ENCODE measurements at regions not wholly inside any gene's neighbourhood (a gene's known extent, or its start where the extent isn't known, plus 50 kb on each side); places are given as distances from the start of the nearest gene placed in this dataset.

GRCh38 chr4:189083769-189084168 lies 856.9 kb upstream of the FRG1 start:
- 72 to 81% methylated on average over 5 of the region's 5 CpGs for WGBS, 2 donors (ENCODE audit: low coverage in 1 of 2)
- no peak overlapping the region for H3K4me3 ChIP-seq
- H3K27me3 ChIP-seq, result no peaks in the 10 kb centered on the region
- no peaks in the 10 kb centered on the region for H3K4me1 ChIP-seq
- H3K9me3 ChIP-seq, result no peaks in the 10 kb centered on the region
- no peak for TF ChIP-seq EP300 (IDR thresholded peaks at IDR 0.05)
- no peak for TF ChIP-seq POLR2AphosphoS5 (IDR thresholded peaks at IDR 0.05)
- no peak for TF ChIP-seq POLR2A (IDR thresholded peaks at IDR 0.05)
- TF ChIP-seq, protein P1, sequence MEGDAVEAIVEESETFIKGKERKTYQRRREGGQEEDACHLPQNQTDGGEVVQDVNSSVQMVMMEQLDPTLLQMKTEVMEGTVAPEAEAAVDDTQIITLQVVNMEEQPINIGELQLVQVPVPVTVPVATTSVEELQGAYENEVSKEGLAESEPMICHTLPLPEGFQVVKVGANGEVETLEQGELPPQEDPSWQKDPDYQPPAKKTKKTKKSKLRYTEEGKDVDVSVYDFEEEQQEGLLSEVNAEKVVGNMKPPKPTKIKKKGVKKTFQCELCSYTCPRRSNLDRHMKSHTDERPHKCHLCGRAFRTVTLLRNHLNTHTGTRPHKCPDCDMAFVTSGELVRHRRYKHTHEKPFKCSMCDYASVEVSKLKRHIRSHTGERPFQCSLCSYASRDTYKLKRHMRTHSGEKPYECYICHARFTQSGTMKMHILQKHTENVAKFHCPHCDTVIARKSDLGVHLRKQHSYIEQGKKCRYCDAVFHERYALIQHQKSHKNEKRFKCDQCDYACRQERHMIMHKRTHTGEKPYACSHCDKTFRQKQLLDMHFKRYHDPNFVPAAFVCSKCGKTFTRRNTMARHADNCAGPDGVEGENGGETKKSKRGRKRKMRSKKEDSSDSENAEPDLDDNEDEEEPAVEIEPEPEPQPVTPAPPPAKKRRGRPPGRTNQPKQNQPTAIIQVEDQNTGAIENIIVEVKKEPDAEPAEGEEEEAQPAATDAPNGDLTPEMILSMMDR (IDR thresholded peaks at IDR 0.05), result no peak
- no peaks in the 10 kb centered on the region for H3K36me3 ChIP-seq
- no peak overlapping the region for H3K27ac ChIP-seq
- no peak for ATAC-seq

GRCh38 chr4:189084671-189085070 lies 856.0 kb upstream of the FRG1 start:
- Histone ChIP-seq H3K4me3 (no peak overlapping the region), H3K9me3 (no peaks in the 10 kb centered on the region), H3K27ac (no peak overlapping the region), H3K36me3 (no peaks in the 10 kb centered on the region), H3K27me3 (no peaks in the 10 kb centered on the region), H3K4me1 (no peaks in the 10 kb centered on the region)
- ATAC-seq, result no peak
- WGBS, 2 donors (ENCODE audit: low coverage in 1 of 2), result 17 to 75% methylated on average over 1 to 3 of the region's 4 CpGs
- TF ChIP-seq POLR2AphosphoS5 (IDR thresholded peaks at IDR 0.05) (no peak), EP300 (IDR thresholded peaks at IDR 0.05) (no peak), POLR2A (IDR thresholded peaks at IDR 0.05) (no peak)
- TF ChIP-seq, protein P1 (IDR thresholded peaks at IDR 0.05), result no peak

GRCh38 chr4:189087971-189088370 lies 852.7 kb upstream of the FRG1 start:
- Histone ChIP-seq H3K27ac (no peak overlapping the region), H3K4me3 (no peak overlapping the region), H3K4me1 (no peaks in the 10 kb centered on the region), H3K27me3 (no peaks in the 10 kb centered on the region), H3K36me3 (no peaks in the 10 kb centered on the region), H3K9me3 (no peaks in the 10 kb centered on the region)
- no peak for ATAC-seq
- WGBS, 2 donors (ENCODE audit: low coverage in 1 of 2), result 73 to 79% methylated on average over 2 of the region's 2 CpGs
- TF ChIP-seq, protein P1 (IDR thresholded peaks at IDR 0.05), result no peak
- no peak for TF ChIP-seq EP300 (IDR thresholded peaks at IDR 0.05)
- TF ChIP-seq POLR2AphosphoS5 (IDR thresholded peaks at IDR 0.05), result no peak
- no peak for TF ChIP-seq POLR2A (IDR thresholded peaks at IDR 0.05)

DNA sequence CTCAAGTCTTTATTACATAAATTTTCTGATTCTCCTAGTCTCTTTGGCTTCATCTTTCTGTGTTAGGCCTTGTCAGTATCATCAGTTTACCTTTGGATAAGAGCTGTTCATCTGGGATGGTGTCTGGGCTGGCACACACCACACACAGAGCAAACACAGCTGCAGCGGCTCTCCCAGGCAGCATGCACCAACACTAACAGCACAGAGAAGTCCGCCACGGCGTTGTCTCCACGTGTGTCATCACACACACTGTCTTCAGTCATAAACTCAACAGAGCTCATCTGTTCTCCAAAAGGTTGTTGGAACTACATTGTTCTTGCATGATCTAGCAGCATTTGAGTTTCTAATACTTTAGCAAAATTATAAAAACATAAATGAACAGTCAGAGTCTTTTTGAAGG lies 851.9 kb upstream of the FRG1 start:
- WGBS, 2 donors (ENCODE audit: low coverage in 1 of 2), result 41 to 70% methylated on average over 4 to 5 of the region's 5 CpGs
- ATAC-seq, result no peak
- TF ChIP-seq EP300 (IDR thresholded peaks at IDR 0.05), result no peak
- TF ChIP-seq, protein P1 (IDR thresholded peaks at IDR 0.05), result no peak
- TF ChIP-seq POLR2A (IDR thresholded peaks at IDR 0.05), result no peak
- TF ChIP-seq POLR2AphosphoS5 (IDR thresholded peaks at IDR 0.05), result no peak
- Histone ChIP-seq H3K27me3 (no peaks in the 10 kb centered on the region), H3K36me3 (no peaks in the 10 kb centered on the region), H3K27ac (no peak overlapping the region), H3K9me3 (no peaks in the 10 kb centered on the region), H3K4me1 (no peaks in the 10 kb centered on the region), H3K4me3 (no peak overlapping the region)

DNA sequence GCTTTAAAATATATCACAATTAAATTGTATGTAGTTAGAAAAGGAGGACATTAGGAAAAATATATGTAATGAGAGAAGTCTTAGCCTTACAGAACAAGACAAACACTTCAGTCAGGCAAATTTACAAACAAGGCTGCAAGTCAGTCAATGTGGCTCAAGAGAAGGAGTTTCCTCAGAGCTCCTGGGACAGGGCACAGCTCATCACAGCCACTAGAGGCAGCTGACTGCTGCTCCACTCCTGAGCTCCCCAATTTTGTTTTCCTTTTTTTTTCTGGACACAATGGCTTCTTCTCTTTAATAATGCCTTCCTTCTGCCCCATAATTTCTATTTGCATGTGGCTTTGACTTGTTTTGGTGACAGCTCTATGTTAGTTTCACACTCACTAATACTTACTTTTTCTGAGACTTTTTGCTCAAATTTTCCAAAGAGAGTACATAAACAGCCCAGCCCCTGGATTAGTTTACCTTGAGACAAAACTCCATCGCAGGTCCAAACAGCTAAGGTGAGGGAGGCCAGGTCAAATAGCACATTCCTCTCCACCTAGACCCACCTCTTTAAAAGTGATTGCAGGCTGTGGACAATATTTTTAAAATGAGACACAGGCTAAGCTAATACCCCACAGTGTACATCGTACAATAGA lies 850.4 kb upstream of the FRG1 start:
- Histone ChIP-seq H3K27ac (no peak overlapping the region), H3K27me3 (no peaks in the 10 kb centered on the region), H3K4me1 (no peaks in the 10 kb centered on the region), H3K36me3 (no peaks in the 10 kb centered on the region), H3K4me3 (no peak overlapping the region), H3K9me3 (no peaks in the 10 kb centered on the region)
- no peak for ATAC-seq
- TF ChIP-seq EP300 (IDR thresholded peaks at IDR 0.05) (no peak), POLR2AphosphoS5 (IDR thresholded peaks at IDR 0.05) (no peak), POLR2A (IDR thresholded peaks at IDR 0.05) (no peak)
- TF ChIP-seq, protein P1 (IDR thresholded peaks at IDR 0.05), result no peak
- 72 to 82% methylated on average over 2 of the region's 2 CpGs for WGBS, 2 donors (ENCODE audit: low coverage in 1 of 2)

Data from gastroesophageal sphincter (tissue), 4 donors.